Liver (tissue), 8 donors: ENCODE measurements at regions not wholly inside any gene's neighbourhood (a gene's known extent, or its start where the extent isn't known, plus 50 kb on each side); places are given as distances from the start of the nearest gene placed in this dataset.

Source experiments
- DNase-seq: peaks from one replicate; pipeline ENCODE4 v3.0.0-alpha.2; 2017; ENCODE audit warnings: low spot score
- H3K27ac ChIP-seq, 2 donors: one replicate each; pipeline ENCODE4 v1.7.0; 2013; ENCODE audit warnings: inconsistent platforms in 2 of 2, low read length in 2 of 2, control low read depth in 1 of 2, low read depth in 1 of 2, mild to moderate bottlenecking in 1 of 2
- H3K27me3 ChIP-seq, 4 donors: one replicate each; pipeline versions ENCODE4 v1.6.1 to v1.7.0; 2013; ENCODE audit warnings: low read length in 3 of 4, inconsistent platforms in 1 of 4, mild to moderate bottlenecking in 1 of 4, moderate library complexity in 1 of 4; ENCODE audit not compliant: control insufficient read depth in 4 of 4, insufficient read depth in 4 of 4
- H3K36me3 ChIP-seq, 4 donors: one replicate each; pipeline versions ENCODE4 v1.6.1 to v1.7.0; 2013; ENCODE audit warnings: low read length in 3 of 4, mild to moderate bottlenecking in 3 of 4, low read depth in 1 of 4, moderate library complexity in 1 of 4; ENCODE audit not compliant: control insufficient read depth in 4 of 4, insufficient read depth in 3 of 4
- H3K4me1 ChIP-seq, 4 donors: one replicate each; pipeline versions ENCODE4 v1.6.1 to v1.7.0; 2013; ENCODE audit warnings: low read length in 3 of 4, mild to moderate bottlenecking in 3 of 4, moderate library complexity in 1 of 4; ENCODE audit not compliant: control insufficient read depth in 4 of 4, insufficient read depth in 4 of 4
- H3K4me3 ChIP-seq, 3 donors: one replicate each; pipeline versions ENCODE4 v1.6.1 to v1.7.0; 2013; ENCODE audit warnings: low read length in 3 of 3, control low read depth in 1 of 3, low read depth in 1 of 3, mild to moderate bottlenecking in 1 of 3
- H3K9ac ChIP-seq, 2 donors: one replicate each; pipeline ENCODE4 v1.7.0; 2013; ENCODE audit warnings: low read length in 2 of 2, mild to moderate bottlenecking in 2 of 2, moderate library complexity in 2 of 2, control low read depth in 1 of 2, low read depth in 1 of 2
- H3K9me3 ChIP-seq, 4 donors: one replicate each; pipeline versions ENCODE4 v1.6.1 to v1.7.0; 2013; ENCODE audit warnings: low read length in 3 of 4; ENCODE audit not compliant: control insufficient read depth in 4 of 4
- EGR1 ChIP-seq, 2 donors: IDR thresholded peaks; 2 replicates each; pipeline ENCODE4 v1.6.1; 2016 to 2018; ENCODE audit warnings: antibody characterized with exemption in 2 of 2, low read depth in 2 of 2
- FOXA1 ChIP-seq: IDR thresholded peaks from 2 replicates; pipeline ENCODE4 v1.6.1; 2016; ENCODE audit warnings: antibody characterized with exemption
- FOXA2 ChIP-seq: IDR thresholded peaks from 2 replicates; pipeline ENCODE4 v1.6.1; 2016; ENCODE audit warnings: antibody characterized with exemption
- GABPA ChIP-seq, 2 donors: IDR thresholded peaks in 1 of 2; conservative IDR thresholded peaks in 1 of 2; 2 replicates each; pipeline ENCODE4 v1.6.1; 2016; ENCODE audit warnings: antibody characterized with exemption in 2 of 2, mild to moderate bottlenecking in 1 of 2, moderate library complexity in 1 of 2
- HNF4A ChIP-seq, 2 donors: conservative IDR thresholded peaks; 2 replicates each; pipeline ENCODE4 v1.6.1; 2016; ENCODE audit warnings: antibody characterized with exemption in 2 of 2, mild to moderate bottlenecking in 2 of 2
- HNF4G ChIP-seq: IDR thresholded peaks from 2 replicates; pipeline ENCODE4 v1.6.1; 2016; ENCODE audit warnings: antibody characterized with exemption
- JUND ChIP-seq, 2 donors: IDR thresholded peaks; 2 replicates each; pipeline ENCODE4 v1.6.1; 2016; ENCODE audit warnings: antibody characterized with exemption in 2 of 2
- NR2F2 ChIP-seq: IDR thresholded peaks from 2 replicates; pipeline ENCODE4 v1.6.1; 2016; ENCODE audit warnings: antibody characterized with exemption
- RAD21 ChIP-seq, 2 donors: IDR thresholded peaks; 2 replicates each; pipeline ENCODE4 v1.6.1; 2016; ENCODE audit warnings: antibody characterized with exemption in 2 of 2, mild to moderate bottlenecking in 2 of 2
- RXRA ChIP-seq, 2 donors: IDR thresholded peaks; 2 replicates each; pipeline ENCODE4 v1.6.1; 2017 to 2018; ENCODE audit warnings: antibody characterized with exemption in 2 of 2, mild to moderate bottlenecking in 1 of 2
- SP1 ChIP-seq: IDR thresholded peaks from 2 replicates; pipeline ENCODE4 v1.6.1; 2018; ENCODE audit warnings: antibody characterized with exemption, mild to moderate bottlenecking
- TAF1 ChIP-seq: conservative IDR thresholded peaks from 2 replicates; pipeline ENCODE4 v1.6.1; 2016; ENCODE audit warnings: antibody characterized with exemption, mild to moderate bottlenecking
- YY1 ChIP-seq: IDR thresholded peaks from 2 replicates; pipeline ENCODE4 v1.6.1; 2016; ENCODE audit warnings: antibody characterized with exemption, mild to moderate bottlenecking
- WGBS: extraction: QIAGEN DNeasy Blood & Tissue Kit; methylation state at CpG from one replicate; pipeline ENCODE4 v1.1.7; 2013; 5-methylcytosine and 5-hydroxymethylcytosine counted together
- TF ChIP-seq, protein P1 (sequence below): IDR thresholded peaks from 2 replicates; pipeline ENCODE4 v1.6.1; 2016; ENCODE audit warnings: antibody characterized with exemption
- TF ChIP-seq, protein P2 (sequence below): IDR thresholded peaks from 2 replicates; pipeline ENCODE4 v1.6.1; 2016; ENCODE audit warnings: antibody characterized with exemption
- TF ChIP-seq, protein P3 (sequence below): IDR thresholded peaks from 2 replicates; pipeline ENCODE4 v1.6.1; 2016; ENCODE audit warnings: antibody characterized with exemption, mild to moderate bottlenecking
- TF ChIP-seq, protein P4 (sequence below): fragments of 150-350 bp; IDR thresholded peaks from 2 replicates; pipeline ENCODE4 v1.5.1; 2017; ENCODE audit warnings: improper control_type of control experiment, low read depth, low read length; ENCODE audit not compliant: missing input control
- TF ChIP-seq, protein P5 (sequence below): IDR thresholded peaks from 2 replicates; pipeline ENCODE4 v1.6.1; 2016; ENCODE audit warnings: antibody characterized with exemption
- donor health status: healthy.
- donor health status: healthy.
- donor health status: healthy.
- donor health status: healthy.
- donor health status: healthy.

DNA sequence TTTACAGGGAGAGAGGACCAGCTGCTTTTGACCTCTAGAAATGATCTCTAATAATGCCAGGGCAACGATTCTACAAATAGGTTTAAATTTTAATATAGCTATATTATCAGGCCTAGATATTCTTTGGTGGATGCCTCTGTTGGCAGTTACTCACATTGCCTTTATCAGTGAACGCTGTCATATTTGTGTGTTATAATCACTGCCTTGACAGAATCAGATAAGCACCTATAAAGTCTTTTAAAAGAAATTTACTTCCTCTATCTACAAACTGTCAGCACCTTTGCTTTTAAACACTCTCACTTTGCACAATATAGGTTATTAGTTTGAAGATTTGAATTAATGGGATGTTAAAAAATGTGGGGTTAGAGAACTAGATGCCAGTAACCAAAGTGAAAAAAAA, 324.1 kb downstream of the ZIC1 start:
- no peaks in the 10 kb centered on the region for H3K9me3 ChIP-seq
- no peak overlapping the region for H3K4me3 ChIP-seq
- TF ChIP-seq GABPA (IDR thresholded peaks at IDR 0.05 in 1 of 2, conservative IDR thresholded peaks at IDR 0.05 in 1 of 2) (no peak), RXRA (IDR thresholded peaks at IDR 0.05) (no peak), HNF4G (no peak), FOXA2 (no peak), FOXA1 (no peak), JUND (IDR thresholded peaks at IDR 0.05) (no peak), NR2F2 (no peak), HNF4A (conservative IDR thresholded peaks at IDR 0.05) (no peak), SP1 (no peak), YY1 (no peak), RAD21 (IDR thresholded peaks at IDR 0.05) (no peak), EGR1 (IDR thresholded peaks at IDR 0.05; ENCODE audit: low read depth in 2 of 2) (no peak), TAF1 (no peak)
- TF ChIP-seq, protein P1, sequence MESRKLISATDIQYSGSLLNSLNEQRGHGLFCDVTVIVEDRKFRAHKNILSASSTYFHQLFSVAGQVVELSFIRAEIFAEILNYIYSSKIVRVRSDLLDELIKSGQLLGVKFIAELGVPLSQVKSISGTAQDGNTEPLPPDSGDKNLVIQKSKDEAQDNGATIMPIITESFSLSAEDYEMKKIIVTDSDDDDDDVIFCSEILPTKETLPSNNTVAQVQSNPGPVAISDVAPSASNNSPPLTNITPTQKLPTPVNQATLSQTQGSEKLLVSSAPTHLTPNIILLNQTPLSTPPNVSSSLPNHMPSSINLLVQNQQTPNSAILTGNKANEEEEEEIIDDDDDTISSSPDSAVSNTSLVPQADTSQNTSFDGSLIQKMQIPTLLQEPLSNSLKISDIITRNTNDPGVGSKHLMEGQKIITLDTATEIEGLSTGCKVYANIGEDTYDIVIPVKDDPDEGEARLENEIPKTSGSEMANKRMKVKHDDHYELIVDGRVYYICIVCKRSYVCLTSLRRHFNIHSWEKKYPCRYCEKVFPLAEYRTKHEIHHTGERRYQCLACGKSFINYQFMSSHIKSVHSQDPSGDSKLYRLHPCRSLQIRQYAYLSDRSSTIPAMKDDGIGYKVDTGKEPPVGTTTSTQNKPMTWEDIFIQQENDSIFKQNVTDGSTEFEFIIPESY, result no peak
- TF ChIP-seq, protein P2, sequence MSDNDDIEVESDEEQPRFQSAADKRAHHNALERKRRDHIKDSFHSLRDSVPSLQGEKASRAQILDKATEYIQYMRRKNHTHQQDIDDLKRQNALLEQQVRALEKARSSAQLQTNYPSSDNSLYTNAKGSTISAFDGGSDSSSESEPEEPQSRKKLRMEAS, result no peak
- TF ChIP-seq, protein P3, sequence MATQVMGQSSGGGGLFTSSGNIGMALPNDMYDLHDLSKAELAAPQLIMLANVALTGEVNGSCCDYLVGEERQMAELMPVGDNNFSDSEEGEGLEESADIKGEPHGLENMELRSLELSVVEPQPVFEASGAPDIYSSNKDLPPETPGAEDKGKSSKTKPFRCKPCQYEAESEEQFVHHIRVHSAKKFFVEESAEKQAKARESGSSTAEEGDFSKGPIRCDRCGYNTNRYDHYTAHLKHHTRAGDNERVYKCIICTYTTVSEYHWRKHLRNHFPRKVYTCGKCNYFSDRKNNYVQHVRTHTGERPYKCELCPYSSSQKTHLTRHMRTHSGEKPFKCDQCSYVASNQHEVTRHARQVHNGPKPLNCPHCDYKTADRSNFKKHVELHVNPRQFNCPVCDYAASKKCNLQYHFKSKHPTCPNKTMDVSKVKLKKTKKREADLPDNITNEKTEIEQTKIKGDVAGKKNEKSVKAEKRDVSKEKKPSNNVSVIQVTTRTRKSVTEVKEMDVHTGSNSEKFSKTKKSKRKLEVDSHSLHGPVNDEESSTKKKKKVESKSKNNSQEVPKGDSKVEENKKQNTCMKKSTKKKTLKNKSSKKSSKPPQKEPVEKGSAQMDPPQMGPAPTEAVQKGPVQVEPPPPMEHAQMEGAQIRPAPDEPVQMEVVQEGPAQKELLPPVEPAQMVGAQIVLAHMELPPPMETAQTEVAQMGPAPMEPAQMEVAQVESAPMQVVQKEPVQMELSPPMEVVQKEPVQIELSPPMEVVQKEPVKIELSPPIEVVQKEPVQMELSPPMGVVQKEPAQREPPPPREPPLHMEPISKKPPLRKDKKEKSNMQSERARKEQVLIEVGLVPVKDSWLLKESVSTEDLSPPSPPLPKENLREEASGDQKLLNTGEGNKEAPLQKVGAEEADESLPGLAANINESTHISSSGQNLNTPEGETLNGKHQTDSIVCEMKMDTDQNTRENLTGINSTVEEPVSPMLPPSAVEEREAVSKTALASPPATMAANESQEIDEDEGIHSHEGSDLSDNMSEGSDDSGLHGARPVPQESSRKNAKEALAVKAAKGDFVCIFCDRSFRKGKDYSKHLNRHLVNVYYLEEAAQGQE, result no peak
- TF ChIP-seq, protein P4, sequence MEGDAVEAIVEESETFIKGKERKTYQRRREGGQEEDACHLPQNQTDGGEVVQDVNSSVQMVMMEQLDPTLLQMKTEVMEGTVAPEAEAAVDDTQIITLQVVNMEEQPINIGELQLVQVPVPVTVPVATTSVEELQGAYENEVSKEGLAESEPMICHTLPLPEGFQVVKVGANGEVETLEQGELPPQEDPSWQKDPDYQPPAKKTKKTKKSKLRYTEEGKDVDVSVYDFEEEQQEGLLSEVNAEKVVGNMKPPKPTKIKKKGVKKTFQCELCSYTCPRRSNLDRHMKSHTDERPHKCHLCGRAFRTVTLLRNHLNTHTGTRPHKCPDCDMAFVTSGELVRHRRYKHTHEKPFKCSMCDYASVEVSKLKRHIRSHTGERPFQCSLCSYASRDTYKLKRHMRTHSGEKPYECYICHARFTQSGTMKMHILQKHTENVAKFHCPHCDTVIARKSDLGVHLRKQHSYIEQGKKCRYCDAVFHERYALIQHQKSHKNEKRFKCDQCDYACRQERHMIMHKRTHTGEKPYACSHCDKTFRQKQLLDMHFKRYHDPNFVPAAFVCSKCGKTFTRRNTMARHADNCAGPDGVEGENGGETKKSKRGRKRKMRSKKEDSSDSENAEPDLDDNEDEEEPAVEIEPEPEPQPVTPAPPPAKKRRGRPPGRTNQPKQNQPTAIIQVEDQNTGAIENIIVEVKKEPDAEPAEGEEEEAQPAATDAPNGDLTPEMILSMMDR, result no peak
- TF ChIP-seq, protein P5, sequence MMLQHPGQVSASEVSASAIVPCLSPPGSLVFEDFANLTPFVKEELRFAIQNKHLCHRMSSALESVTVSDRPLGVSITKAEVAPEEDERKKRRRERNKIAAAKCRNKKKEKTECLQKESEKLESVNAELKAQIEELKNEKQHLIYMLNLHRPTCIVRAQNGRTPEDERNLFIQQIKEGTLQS, result no peak
- H3K4me1 ChIP-seq, result no peaks in the 10 kb centered on the region
- H3K27ac ChIP-seq, result no peak overlapping the region
- no peaks in the 10 kb centered on the region for H3K36me3 ChIP-seq
- no peaks in the 10 kb centered on the region for H3K27me3 ChIP-seq
- no peak overlapping the region for H3K9ac ChIP-seq
- DNase-seq, result no peak
- 63% methylated on average over 2 of the region's 2 CpGs for WGBS

DNA sequence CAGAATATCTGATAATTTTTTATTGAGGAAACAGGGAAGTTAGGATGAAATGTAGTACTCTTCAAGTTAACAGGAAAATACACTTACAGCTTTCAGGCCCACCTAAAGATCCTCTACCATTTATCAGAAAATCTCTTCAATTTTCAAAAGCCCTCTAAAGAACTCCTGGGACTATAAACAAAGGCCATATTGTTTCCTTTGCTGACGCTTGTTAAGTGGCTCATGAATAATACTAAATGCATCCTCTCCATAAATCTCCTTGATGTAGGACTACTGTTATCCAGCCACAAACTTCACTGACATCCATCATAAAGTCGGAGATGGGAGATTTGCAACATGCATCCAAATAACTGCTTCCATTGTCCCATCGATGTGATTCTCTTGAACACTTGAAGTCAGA, 326.5 kb downstream of the ZIC1 start:
- DNase-seq, result no peak
- Histone ChIP-seq H3K4me3 (no peak overlapping the region), H3K27me3 (no peaks in the 10 kb centered on the region), H3K4me1 (no peaks in the 10 kb centered on the region), H3K27ac (no peak overlapping the region), H3K36me3 (no peaks in the 10 kb centered on the region), H3K9ac (no peak overlapping the region), H3K9me3 (no peaks in the 10 kb centered on the region)
- WGBS, result 72% methylated on average over 3 of the region's 3 CpGs
- TF ChIP-seq NR2F2 (no peak), YY1 (no peak), EGR1 (IDR thresholded peaks at IDR 0.05; ENCODE audit: low read depth in 2 of 2) (no peak), FOXA1 (no peak), HNF4G (no peak), RAD21 (IDR thresholded peaks at IDR 0.05) (no peak), FOXA2 (no peak), TAF1 (no peak)
- TF ChIP-seq, protein P4, result no peak
- TF ChIP-seq, protein P1, result no peak
- TF ChIP-seq, protein P5, result no peak
